ENCODE measurements at regions not wholly inside any gene's neighbourhood (a gene's known extent, or its start where the extent isn't known, plus 50 kb on each side); places are given as distances from the start of the nearest gene placed in this dataset.

GRCh38 chr3:109643590-109643989 lies 306.2 kb upstream of the DPPA4 start:
- no peak for TF ChIP-seq EZH2 (IDR thresholded peaks at IDR 0.05; ENCODE audit: borderline replicate concordance, low read length)
- TF ChIP-seq CTCF (conservative IDR thresholded peaks at IDR 0.05 in 1 of 2, IDR thresholded peaks at IDR 0.05 in 1 of 2; ENCODE audit: extremely low read depth in 1 of 2, insufficient read depth in 1 of 2, low read depth in 1 of 2, low read length in 2 of 2) = no peak

Measured in mammary epithelial cell (primary cell).